MCF 10A (cell line): ENCODE measurements at regions not wholly inside any gene's neighbourhood (a gene's known extent, or its start where the extent isn't known, plus 50 kb on each side); places are given as distances from the start of the nearest gene placed in this dataset.

Experiments
- BruUV-seq: library from RNA; stranded (reverse); fragments of 400-500 nt; replicated peaks from 2 replicates; lab custom pipeline; 2021; lab: Mats Ljungman, UMichigan
- CTCF ChIA-PET: fragments of 300-600 bp; sonication (Branson Sonifier 250); formaldehyde crosslinking; extraction: SDS; loops from one replicate; lab custom pipeline; 2021; ENCODE audit warnings: antibody characterized with exemption, inconsistent platforms; lab: Yijun Ruan, JAX
- POLR2A ChIA-PET: fragments of 300-600, 350-650 bp; sonication (Branson Sonifier 250); formaldehyde crosslinking; extraction: SDS; loops from one replicate; lab custom pipeline; 2020; ENCODE audit warnings: antibody characterized with exemption, inconsistent platforms; lab: Yijun Ruan, JAX
- DNase-seq: peaks from one replicate; pipeline ENCODE4 v3.0.0-alpha.2; 2018; ENCODE audit not compliant: unreplicated experiment
- H3K27ac Mint-ChIP-seq: one replicate; pipeline ENCODE4 v1.8.0; 2022; ENCODE audit warnings: mild to moderate bottlenecking, low read depth, mixed read lengths; ENCODE audit not compliant: unreplicated experiment
- H3K27me3 Mint-ChIP-seq: one replicate; pipeline ENCODE4 v1.8.0; 2022; ENCODE audit warnings: mixed read lengths; ENCODE audit not compliant: insufficient read depth, unreplicated experiment
- H3K36me3 Mint-ChIP-seq: one replicate; pipeline ENCODE4 v1.8.0; 2022; ENCODE audit warnings: mild to moderate bottlenecking, moderate library complexity, mixed read lengths; ENCODE audit not compliant: insufficient read depth, unreplicated experiment
- H3K4me1 Mint-ChIP-seq: one replicate; pipeline ENCODE4 v1.8.0; 2022; ENCODE audit warnings: mixed read lengths; ENCODE audit not compliant: insufficient read depth, unreplicated experiment
- H3K4me3 Mint-ChIP-seq: one replicate; pipeline ENCODE4 v1.8.0; 2022; ENCODE audit warnings: mild to moderate bottlenecking, moderate library complexity, mixed read lengths; ENCODE audit not compliant: unreplicated experiment
- H3K9me3 Mint-ChIP-seq: one replicate; pipeline ENCODE4 v1.8.0; 2022; ENCODE audit warnings: mixed read lengths; ENCODE audit not compliant: unreplicated experiment
- CTCF ChIP-seq: fragments of 200-600 bp; IDR thresholded peaks from one replicate; pipeline ENCODE4 v1.8.0; 2022; ENCODE audit warnings: antibody characterized with exemption, mild to moderate bottlenecking; ENCODE audit not compliant: unreplicated experiment
- intact Hi-C: fragments of 100-400 bp; cut with micrococcal nuclease; formaldehyde crosslinking; loops from 2 replicates; pipeline ENCODE4 v1.14.1; 2022

- intact Hi-C loops, result no loop called here
- H3K27me3 Mint-ChIP-seq, result peaks cover 45% of the 10 kb centered on the region
- CTCF ChIA-PET, result no interaction called here
- no peak overlapping the region for H3K27ac Mint-ChIP-seq
- H3K36me3 Mint-ChIP-seq, result no peaks in the 10 kb centered on the region
- POLR2A ChIA-PET, result no interaction called here
- BruUV-seq, result no TSS peak
- H3K9me3 Mint-ChIP-seq, result no peaks in the 10 kb centered on the region
- no peak overlapping the region for H3K4me3 Mint-ChIP-seq
- no peak for TF ChIP-seq CTCF
- no peak for DNase-seq
- H3K4me1 Mint-ChIP-seq, result no peaks in the 10 kb centered on the region
Measured at GRCh38 chr11:13857828-13858227, 104.7 kb upstream of the SPON1 start.

- intact Hi-C loops, result no loop called here
- Mint-ChIP-seq H3K27ac (no peak overlapping the region), H3K36me3 (no peaks in the 10 kb centered on the region), H3K9me3 (no peaks in the 10 kb centered on the region), H3K4me3 (no peak overlapping the region), H3K4me1 (no peaks in the 10 kb centered on the region), H3K27me3 (peaks cover 25% of the 10 kb centered on the region)
- TF ChIP-seq CTCF, result no peak
- no peak for DNase-seq
- ChIA-PET POLR2A (no interaction called here), CTCF (interaction anchor here (1.0 to 1.1 kb wide), 2 partner anchors 14 to 23 kb away, joined by 3 to 7 read pairs; no protein-coding TSS in a partner anchor)
- no TSS peak for BruUV-seq
Measured at GRCh38 chr11:13859892-13860291, 102.6 kb upstream of the SPON1 start.

DNA sequence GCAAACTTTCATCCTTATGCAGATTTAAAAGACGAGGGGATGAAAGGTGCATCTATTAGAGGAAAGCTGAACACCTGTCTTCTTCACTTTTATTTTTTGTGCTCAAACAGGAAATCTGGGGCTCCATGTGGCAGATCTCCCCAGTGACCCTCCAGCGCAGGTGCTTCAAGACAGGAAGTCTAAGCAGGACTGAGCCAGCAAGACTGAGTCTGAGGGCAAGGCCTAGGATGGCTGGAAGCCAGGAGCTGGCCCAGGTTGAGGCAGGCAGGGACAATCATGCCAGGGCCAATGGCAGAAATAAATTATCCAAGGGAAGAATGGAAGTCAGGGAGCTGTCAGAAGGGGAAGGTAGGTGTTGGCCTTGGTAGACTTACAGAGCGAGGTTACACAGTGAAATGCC lies 101.1 kb upstream of the SPON1 start:
- H3K27me3 Mint-ChIP-seq, result peaks cover 10% of the 10 kb centered on the region
- no peaks in the 10 kb centered on the region for H3K9me3 Mint-ChIP-seq
- no peaks in the 10 kb centered on the region for H3K4me1 Mint-ChIP-seq
- intact Hi-C loops, result no loop called here
- DNase-seq, result no peak
- no peak for TF ChIP-seq CTCF
- BruUV-seq, result no TSS peak
- H3K27ac Mint-ChIP-seq, result no peak overlapping the region
- H3K4me3 Mint-ChIP-seq, result no peak overlapping the region
- POLR2A ChIA-PET, result no interaction called here
- no peaks in the 10 kb centered on the region for H3K36me3 Mint-ChIP-seq
- CTCF ChIA-PET, result no interaction called here

DNA sequence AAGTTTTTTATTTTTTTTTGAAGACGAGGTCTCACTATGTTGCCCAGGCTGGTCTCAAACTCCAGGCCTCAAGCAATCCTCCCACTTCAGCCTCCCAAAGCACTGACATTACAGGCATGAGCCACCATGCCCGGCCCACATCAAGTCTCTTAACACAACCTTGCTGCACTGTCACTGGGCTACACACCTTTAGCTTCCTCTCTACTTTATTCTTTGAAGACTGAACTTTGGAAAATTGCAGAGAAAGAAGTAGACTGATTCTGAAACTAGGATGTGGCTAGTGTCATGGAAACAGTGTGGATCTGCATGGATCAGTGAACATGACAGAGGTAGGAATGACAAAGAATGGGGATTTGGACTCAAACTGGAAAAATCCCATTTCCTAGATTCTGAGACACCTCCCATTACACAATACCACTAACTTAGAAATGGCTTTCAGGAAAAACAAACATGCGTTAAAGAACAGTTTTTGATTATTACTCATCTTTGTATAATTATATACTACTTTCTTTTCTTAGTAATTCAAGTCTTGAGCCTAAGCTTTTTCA lies 99.6 kb upstream of the SPON1 start:
- no peak overlapping the region for H3K4me3 Mint-ChIP-seq
- BruUV-seq, result no TSS peak
- intact Hi-C loops, result no loop called here
- H3K9me3 Mint-ChIP-seq, result no peaks in the 10 kb centered on the region
- H3K27me3 Mint-ChIP-seq, result no peaks in the 10 kb centered on the region
- DNase-seq, result no peak
- TF ChIP-seq CTCF, result no peak
- H3K4me1 Mint-ChIP-seq, result no peaks in the 10 kb centered on the region
- H3K36me3 Mint-ChIP-seq, result no peaks in the 10 kb centered on the region
- H3K27ac Mint-ChIP-seq, result no peak overlapping the region
- POLR2A ChIA-PET, result interaction anchor here (0.7 kb wide), 1 partner anchor 52 kb away, joined by 3 read pairs; no protein-coding TSS in a partner anchor
- CTCF ChIA-PET, result interaction anchor here (0.6 to 1.2 kb wide), 2 partner anchors 41 to 76 kb away, joined by 3 read pairs; no protein-coding TSS in a partner anchor
